GM18505 (cell line): ENCODE measurements at regions not wholly inside any gene's neighbourhood (a gene's known extent, or its start where the extent isn't known, plus 50 kb on each side); places are given as distances from the start of the nearest gene placed in this dataset.

Source experiments
- ATAC-seq: cut with Tn5 transposase; IDR thresholded peaks from one replicate; pipeline ENCODE4 v1.9.1; 2021; ENCODE audit not compliant: unreplicated experiment
- POLR2A ChIP-seq: IDR thresholded peaks from 4 replicates; pipeline ENCODE4 v1.6.1; 2011; ENCODE audit warnings: borderline replicate concordance; ENCODE audit not compliant: insufficient read depth, insufficient read length; ENCODE audit errors: extremely low read depth

GRCh38 chr6:10030942-10031537 lies 383.8 kb downstream of the TFAP2A start:
- ATAC-seq, result peak; percentile 64
- no peak for TF ChIP-seq POLR2A

GRCh38 chr6:10028222-10028621 lies 386.7 kb downstream of the TFAP2A start:
- TF ChIP-seq POLR2A, result no peak
- no peak for ATAC-seq

GRCh38 chr6:10019851-10020250 lies 395.0 kb downstream of the TFAP2A start:
- no peak for TF ChIP-seq POLR2A
- ATAC-seq, result no peak

- no peak for TF ChIP-seq POLR2A
- ATAC-seq, result no peak
Measured at GRCh38 chr6:10014557-10014956, 400.3 kb downstream of the TFAP2A start.

GRCh38 chr6:10000551-10000950 lies 414.3 kb downstream of the TFAP2A start:
- no peak for ATAC-seq
- no peak for TF ChIP-seq POLR2A

DNA sequence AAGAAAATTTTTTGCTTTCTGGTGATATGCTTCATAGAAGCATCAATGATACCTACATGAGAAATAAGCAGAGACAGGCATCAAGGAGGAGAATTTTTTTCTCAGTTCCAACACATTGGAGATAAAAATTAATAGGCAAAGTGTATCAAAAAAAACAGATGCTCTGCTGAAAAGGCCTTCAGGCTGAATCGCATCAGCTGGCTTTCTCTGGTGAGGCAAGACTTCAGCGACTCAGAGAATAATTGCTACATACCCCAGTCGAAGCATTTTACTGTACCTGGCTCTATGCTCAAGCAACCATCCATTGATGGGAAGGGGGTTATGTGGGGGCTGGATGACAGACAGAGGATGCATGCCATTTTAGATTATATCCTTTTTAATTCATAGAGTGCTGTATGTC lies 415.1 kb downstream of the TFAP2A start:
- no peak for ATAC-seq
- TF ChIP-seq POLR2A, result no peak

GRCh38 chr6:9986273-9986672 lies 428.6 kb downstream of the TFAP2A start:
- no peak for TF ChIP-seq POLR2A
- no peak for ATAC-seq

GRCh38 chr6:9985481-9985880 lies 429.4 kb downstream of the TFAP2A start:
- no peak for ATAC-seq
- no peak for TF ChIP-seq POLR2A

DNA sequence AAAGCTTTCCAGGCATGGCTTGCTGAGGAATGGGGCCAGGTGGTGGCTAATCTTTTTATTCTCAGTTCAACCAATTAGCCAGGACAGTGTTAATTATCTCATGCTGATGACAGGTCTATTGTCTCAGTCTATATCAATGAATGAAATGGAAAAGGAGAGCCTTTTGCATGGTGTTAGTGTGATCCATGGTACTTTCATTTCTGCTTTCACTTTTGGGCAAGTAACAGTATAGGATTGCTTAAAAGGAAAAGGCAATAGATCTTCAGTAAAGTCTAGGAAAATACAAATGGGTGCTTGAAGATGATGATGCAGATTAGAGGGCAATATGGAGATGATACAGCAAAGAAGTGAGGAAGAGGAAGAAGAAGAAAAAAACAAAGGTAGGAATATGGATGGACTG lies 430.3 kb downstream of the TFAP2A start:
- no peak for ATAC-seq
- TF ChIP-seq POLR2A, result no peak

DNA sequence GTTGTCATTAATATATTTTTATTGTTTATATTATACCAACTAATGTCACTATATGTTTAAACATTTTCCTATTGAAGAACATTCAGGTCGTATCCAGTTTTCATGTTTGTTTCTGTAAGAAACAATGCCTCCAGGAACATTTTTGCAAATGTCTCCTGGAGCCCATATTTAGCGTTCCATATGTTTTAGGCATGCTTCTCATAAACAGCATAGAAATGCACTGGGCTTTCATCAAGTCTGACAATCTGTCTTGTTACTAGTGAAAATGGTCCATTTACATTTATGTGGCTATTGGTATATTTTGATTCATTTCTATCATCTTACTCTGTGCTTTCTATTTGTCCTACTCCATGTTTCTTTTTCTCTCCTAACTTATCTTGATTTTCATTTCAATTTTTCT lies 431.7 kb downstream of the TFAP2A start:
- no peak for ATAC-seq
- no peak for TF ChIP-seq POLR2A

GRCh38 chr6:9982215-9982614 lies 432.7 kb downstream of the TFAP2A start:
- ATAC-seq, result no peak
- TF ChIP-seq POLR2A, result no peak

DNA sequence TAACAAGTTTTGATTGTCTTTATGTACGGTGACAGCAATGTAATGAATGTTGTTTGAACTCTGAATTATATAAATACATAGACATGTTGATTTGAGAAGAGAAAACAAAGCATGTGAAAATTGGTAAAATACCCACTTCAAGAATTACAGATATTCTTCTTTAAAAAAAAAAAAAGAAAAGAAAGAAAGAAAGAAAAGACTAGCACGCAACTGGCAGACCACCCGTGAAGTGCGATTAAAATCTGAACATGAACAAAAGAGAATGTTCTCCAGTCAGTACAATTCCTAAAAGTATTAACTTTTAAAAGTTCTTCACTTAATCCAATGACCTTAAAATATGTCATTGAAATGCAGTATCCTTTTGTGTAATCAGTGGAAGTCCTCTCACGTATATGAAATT lies 434.9 kb downstream of the TFAP2A start:
- TF ChIP-seq POLR2A, result no peak
- ATAC-seq, result no peak

DNA sequence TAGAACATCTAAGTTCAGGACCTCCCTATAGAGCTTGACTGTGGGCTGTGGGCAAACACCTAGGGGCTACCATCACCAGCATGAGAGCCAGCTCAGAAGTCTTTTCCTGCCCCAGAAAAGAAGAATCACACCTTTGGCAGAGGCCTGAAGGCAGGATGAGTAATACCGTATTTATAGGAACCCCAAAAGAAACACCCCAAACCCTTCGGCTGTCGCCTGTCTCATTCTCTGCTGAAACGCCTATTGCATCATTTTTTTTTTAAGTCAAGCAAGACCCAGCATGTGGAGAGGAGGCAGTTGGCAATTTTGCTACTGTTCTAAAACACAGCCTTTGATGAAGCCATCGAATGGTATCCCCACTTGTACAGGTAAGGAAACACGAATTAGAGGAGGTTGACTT lies 436.4 kb downstream of the TFAP2A start:
- TF ChIP-seq POLR2A, result no peak
- no peak for ATAC-seq

DNA sequence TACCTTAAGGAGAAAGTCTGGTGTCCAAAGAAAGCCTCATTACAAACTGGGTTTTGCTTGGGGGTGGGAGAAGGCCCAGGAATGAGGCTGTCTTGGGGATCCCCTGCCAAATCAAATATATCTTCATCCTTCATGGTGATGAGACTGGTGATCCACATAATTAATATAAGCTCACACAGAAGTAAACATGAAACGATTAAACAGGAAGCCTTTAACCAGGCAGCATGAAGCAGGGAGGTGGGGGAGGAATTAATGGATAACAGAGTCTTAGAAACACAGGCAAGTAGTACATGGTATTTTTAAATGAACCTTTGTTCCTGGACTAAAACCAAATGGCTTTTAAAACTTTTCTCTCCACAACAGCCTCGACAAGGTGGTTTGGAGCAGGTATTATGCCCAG lies 437.5 kb downstream of the TFAP2A start:
- no peak for TF ChIP-seq POLR2A
- no peak for ATAC-seq

- no peak for TF ChIP-seq POLR2A
- no peak for ATAC-seq
Measured at GRCh38 chr6:9961646-9962045, 453.2 kb downstream of the TFAP2A start.
